ENCODE measurements at regions not wholly inside any gene's neighbourhood (a gene's known extent, or its start where the extent isn't known, plus 50 kb on each side); places are given as distances from the start of the nearest gene placed in this dataset.

DNA sequence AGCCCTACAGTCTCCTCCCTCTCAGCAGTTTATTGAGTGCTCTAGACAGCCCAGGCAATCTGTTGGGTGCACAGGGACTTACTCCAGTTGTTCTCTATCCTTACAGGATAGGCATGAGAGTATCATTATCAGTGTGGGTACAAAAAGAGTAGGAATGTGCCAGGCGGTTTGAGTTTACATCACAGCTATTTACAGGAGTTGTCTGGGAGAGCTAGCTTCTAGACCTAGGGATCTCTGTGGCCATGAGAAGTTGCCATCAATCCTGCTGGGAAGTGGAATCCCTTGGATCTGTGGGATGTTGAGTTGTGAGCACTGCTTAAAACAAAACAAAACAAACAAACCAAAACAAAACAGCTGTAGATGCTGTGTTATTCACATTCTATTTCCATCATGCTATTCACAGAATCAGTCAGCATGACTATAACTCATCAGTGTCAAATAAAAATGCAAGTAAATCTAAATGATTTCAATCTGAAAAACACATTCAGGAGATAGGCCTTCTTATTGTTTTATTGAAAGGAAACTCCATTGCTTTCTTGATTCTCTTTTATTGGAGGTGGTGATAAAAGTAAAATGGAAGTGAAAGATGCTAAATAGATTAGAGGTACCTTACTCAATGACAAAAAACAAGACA, 552.4 kb upstream of the ZNF608 start:
- TF ChIP-seq POLR2A (IDR thresholded peaks at IDR 0.05; ENCODE audit: low read length) (no peak), GATA1 (IDR thresholded peaks at IDR 0.05; ENCODE audit: low read depth, low read length) (no peak)

Measured in erythroblast (primary cell).